RWPE2 (cell line): ENCODE measurements at regions not wholly inside any gene's neighbourhood (a gene's known extent, or its start where the extent isn't known, plus 50 kb on each side); places are given as distances from the start of the nearest gene placed in this dataset.
A peak's percentile ranks its signal among the peaks of the same experiment; 100 is the strongest.
"Not testable (repeated sequence)": the region's sequence is repeated elsewhere in the genome, so short reads cannot be mapped to it uniquely, and the experiment has no call there.

Source experiments
- ATAC-seq: fragments of 200-7000 bp; cut with Tn5 transposase; 3 replicates; pipeline ENCODE4 v1.9.1; 2021; ENCODE audit warnings: low read depth
- DNase-seq: peaks from one replicate; pipeline ENCODE4 v3.0.0-alpha.2; 2020; ENCODE audit warnings: low spot score
- H3K27ac ChIP-seq: fragments of 450-650 bp; 2 replicates; pipeline ENCODE4 v1.5.1; 2017; ENCODE audit warnings: mild to moderate bottlenecking; ENCODE audit not compliant: poor library complexity, severe bottlenecking
- H3K27me3 ChIP-seq: fragments of 250-450 bp; sonication (Bioruptor Pico); 2 replicates; pipeline ENCODE4 v1.5.1; 2021; ENCODE audit warnings: mild to moderate bottlenecking, moderate library complexity; ENCODE audit not compliant: insufficient read depth, poor library complexity, severe bottlenecking
- H3K36me3 ChIP-seq: fragments of 250-450 bp; sonication (Bioruptor Pico); 2 replicates; pipeline ENCODE4 v1.5.1; 2020; ENCODE audit warnings: low read depth, mild to moderate bottlenecking, moderate library complexity
- H3K4me1 ChIP-seq: fragments of 250-450 bp; sonication (Bioruptor Pico); 2 replicates; pipeline ENCODE4 v1.5.1; 2021; ENCODE audit warnings: mild to moderate bottlenecking, moderate library complexity; ENCODE audit not compliant: insufficient read depth, poor library complexity, severe bottlenecking
- H3K4me3 ChIP-seq: fragments of 250-450 bp; sonication (Bioruptor Pico); 2 replicates; pipeline ENCODE4 v1.5.1; 2021; ENCODE audit warnings: mild to moderate bottlenecking, moderate library complexity; ENCODE audit not compliant: severe bottlenecking
- H3K9me3 ChIP-seq: fragments of 250-450 bp; sonication (Bioruptor Pico); 2 replicates; pipeline ENCODE4 v1.5.1; 2021; ENCODE audit warnings: mild to moderate bottlenecking, moderate library complexity; ENCODE audit not compliant: severe bottlenecking
- CTCF ChIP-seq: fragments of 450-650 bp; IDR thresholded peaks from one replicate; pipeline ENCODE4 v1.5.1; 2017; ENCODE audit warnings: mild to moderate bottlenecking, moderate library complexity; ENCODE audit not compliant: poor library complexity, severe bottlenecking

GRCh38 chr2:224122542-224122941 is 83.5 kb upstream of the SERPINE2 start:
- ATAC-seq (peak; percentile 73; the same call in 2 of the 3 replicates), DNase-seq (no peak)
- peaks cover 6% of the 10 kb centered on the region for H3K9me3 ChIP-seq
- no peak overlapping the region for H3K4me3 ChIP-seq
- H3K36me3 ChIP-seq: no peaks in the 10 kb centered on the region
- no peak for TF ChIP-seq CTCF
- peaks cover 12% of the 10 kb centered on the region for H3K4me1 ChIP-seq
- H3K27ac ChIP-seq: peak overlapping the region; percentile 74
- no peaks in the 10 kb centered on the region for H3K27me3 ChIP-seq

GRCh38 chr2:224121406-224122067 is 82.5 kb upstream of the SERPINE2 start:
- peak overlapping the region; percentile 74 for H3K27ac ChIP-seq

DNA sequence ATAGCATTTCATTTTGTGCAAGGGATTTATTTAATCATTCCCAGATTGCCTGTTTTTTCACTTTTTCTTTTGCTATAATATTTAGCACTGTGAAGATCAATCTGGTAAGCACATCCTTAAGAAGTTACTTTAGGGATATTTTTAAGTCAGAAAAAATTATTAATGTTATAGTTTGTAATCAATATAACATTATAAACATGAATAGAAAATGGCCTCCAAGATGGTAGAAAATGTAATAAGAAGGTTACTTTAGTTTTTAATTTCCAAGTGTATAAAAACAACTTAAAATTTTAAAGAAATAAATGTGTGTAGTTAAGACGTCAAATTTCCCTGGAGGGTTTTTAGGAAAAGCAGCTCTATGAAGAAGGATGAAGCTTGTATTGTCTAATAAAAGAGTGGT is 81.9 kb upstream of the SERPINE2 start:
- H3K4me1 ChIP-seq: peaks cover 12% of the 10 kb centered on the region
- peak overlapping the region; percentile 74 for H3K27ac ChIP-seq
- ATAC-seq (no peak), DNase-seq (no peak)
- no peak overlapping the region for H3K4me3 ChIP-seq
- no peaks in the 10 kb centered on the region for H3K27me3 ChIP-seq
- H3K36me3 ChIP-seq: no peaks in the 10 kb centered on the region
- H3K9me3 ChIP-seq: peaks cover 8% of the 10 kb centered on the region
- no peak for TF ChIP-seq CTCF

More at GRCh38 chr2:224121406-224122067, 82.5 kb upstream of the SERPINE2 start:
- TF ChIP-seq CTCF: no peak
- Histone ChIP-seq H3K36me3 (no peaks in the 10 kb centered on the region), H3K4me1 (peaks cover 12% of the 10 kb centered on the region), H3K27me3 (no peaks in the 10 kb centered on the region), H3K4me3 (no peak overlapping the region), H3K9me3 (peaks cover 7% of the 10 kb centered on the region)
- no peak for ATAC-seq
- DNase-seq: no peak

DNA sequence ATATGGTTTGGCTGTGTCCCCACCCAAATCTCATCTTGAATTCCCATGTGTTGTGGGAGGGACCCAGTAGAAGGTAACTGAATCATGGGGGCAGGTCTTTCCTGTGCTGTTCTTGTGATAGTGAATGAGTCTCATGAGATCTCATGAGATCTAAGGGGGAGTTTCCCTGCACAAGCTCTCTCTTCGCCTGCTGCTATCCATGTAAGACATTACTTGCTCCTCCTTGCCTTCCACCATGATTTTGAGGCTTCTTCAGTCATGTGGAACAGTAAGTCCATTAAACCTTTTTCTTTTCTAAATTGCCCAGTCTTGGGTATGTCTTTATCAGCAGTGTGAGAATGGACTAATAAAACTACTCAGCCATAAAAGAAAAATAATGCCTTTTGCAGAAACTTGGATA is 80.8 kb upstream of the SERPINE2 start:
- H3K36me3 ChIP-seq, H3K9me3 ChIP-seq, H3K27ac ChIP-seq, H3K27me3 ChIP-seq, ATAC-seq, H3K4me3 ChIP-seq, DNase-seq: not testable (repeated sequence)
- H3K4me1 ChIP-seq: peaks cover 12% of the 10 kb centered on the region

DNA sequence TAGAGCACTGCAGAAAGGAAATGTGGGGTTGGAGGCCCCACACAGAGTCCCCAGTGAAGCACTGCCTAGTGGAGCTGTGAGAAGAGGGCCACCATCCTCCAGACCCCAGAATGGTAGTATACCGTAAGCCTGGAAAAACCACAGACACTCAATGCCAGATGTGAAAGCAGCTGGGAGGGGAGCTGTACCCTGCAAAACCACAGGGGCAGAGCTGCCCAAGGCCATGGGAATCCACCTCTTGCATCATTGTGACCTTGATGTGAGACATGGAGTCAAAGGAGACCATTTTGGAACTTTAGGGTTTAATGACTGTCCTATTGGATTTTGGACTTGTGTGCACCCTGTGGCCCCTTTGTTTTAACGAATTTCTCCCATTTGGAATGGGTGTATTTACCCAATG is 75.3 kb upstream of the SERPINE2 start:
- no peak for TF ChIP-seq CTCF
- no peaks in the 10 kb centered on the region for H3K36me3 ChIP-seq
- H3K4me1 ChIP-seq: no peaks in the 10 kb centered on the region
- peaks cover 2% of the 10 kb centered on the region for H3K9me3 ChIP-seq
- no peak overlapping the region for H3K27ac ChIP-seq
- ATAC-seq: no peak
- H3K4me3 ChIP-seq: no peak overlapping the region
- H3K27me3 ChIP-seq: no peaks in the 10 kb centered on the region
- DNase-seq: no peak

DNA sequence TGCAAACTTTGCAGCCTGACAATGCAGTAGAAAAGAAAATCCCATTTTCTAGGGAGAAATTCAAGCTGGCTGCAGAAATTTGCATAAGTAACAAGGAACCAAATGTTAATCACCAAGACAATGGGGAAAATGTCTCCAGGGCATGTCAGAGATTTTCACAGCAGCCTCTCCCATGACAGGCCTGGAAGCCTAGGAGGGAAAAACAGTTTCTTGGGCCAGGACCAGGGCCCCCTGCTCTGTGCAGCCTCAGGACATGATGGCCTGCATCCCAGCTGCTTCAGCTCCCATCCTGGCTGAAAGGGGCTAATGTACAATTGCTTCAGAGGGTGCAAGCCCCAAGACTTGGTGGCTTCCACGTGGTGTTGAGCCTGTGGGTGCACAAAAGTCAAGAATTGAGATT is 74.8 kb upstream of the SERPINE2 start:
- not testable (repeated sequence) for ATAC-seq, H3K4me3 ChIP-seq, DNase-seq, H3K4me1 ChIP-seq, H3K27ac ChIP-seq, H3K9me3 ChIP-seq, H3K36me3 ChIP-seq, H3K27me3 ChIP-seq
